ENCODE measurements at regions not wholly inside any gene's neighbourhood (a gene's known extent, or its start where the extent isn't known, plus 50 kb on each side); places are given as distances from the start of the nearest gene placed in this dataset.

DNA sequence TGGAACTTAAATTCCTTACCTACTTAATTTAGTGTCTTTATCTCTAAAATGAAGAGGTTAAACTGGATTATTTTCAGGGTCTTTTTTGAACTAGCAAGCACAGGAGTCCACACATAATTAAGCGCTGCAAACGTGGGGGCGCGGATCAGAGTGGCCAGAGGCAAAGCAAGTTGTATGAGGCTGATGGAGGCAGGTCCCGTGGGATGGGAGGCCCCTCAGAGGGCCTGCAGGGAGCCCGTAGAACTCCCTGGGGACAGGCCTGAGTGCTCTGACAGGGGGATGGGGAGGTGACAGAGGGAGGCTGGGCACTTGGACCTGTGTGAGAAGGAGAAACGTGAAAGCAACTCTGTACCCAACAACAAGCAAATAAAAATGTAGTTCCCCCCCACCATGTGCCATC lies 177.8 kb downstream of the ACKR3 start:
- TF ChIP-seq, protein P1, sequence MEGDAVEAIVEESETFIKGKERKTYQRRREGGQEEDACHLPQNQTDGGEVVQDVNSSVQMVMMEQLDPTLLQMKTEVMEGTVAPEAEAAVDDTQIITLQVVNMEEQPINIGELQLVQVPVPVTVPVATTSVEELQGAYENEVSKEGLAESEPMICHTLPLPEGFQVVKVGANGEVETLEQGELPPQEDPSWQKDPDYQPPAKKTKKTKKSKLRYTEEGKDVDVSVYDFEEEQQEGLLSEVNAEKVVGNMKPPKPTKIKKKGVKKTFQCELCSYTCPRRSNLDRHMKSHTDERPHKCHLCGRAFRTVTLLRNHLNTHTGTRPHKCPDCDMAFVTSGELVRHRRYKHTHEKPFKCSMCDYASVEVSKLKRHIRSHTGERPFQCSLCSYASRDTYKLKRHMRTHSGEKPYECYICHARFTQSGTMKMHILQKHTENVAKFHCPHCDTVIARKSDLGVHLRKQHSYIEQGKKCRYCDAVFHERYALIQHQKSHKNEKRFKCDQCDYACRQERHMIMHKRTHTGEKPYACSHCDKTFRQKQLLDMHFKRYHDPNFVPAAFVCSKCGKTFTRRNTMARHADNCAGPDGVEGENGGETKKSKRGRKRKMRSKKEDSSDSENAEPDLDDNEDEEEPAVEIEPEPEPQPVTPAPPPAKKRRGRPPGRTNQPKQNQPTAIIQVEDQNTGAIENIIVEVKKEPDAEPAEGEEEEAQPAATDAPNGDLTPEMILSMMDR (IDR thresholded peaks at IDR 0.05; ENCODE audit: low read depth, low read length) = no peak

DNA sequence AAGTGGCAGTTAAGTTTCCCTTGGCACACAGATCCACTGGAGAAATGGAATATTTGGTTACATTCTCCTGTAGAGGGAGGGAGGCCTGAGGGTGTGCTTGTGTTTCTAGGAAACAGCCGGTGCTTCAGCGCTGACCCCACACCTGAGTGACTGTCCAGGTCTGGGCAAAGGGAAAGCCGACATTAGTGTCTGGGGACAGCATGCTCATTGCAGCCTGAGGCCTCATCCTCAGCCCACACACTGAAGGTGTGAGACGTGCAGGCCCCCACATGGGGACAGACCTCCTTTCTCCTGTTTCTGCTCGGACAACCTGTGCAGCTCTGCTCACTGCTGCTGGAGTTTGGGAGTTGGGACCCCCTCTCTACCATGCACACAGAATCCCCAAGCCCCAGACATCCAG lies 178.3 kb downstream of the ACKR3 start:
- DNase-seq (ENCODE audit: extremely low read depth, low read depth) = no peak
- TF ChIP-seq, protein P1 (IDR thresholded peaks at IDR 0.05; ENCODE audit: low read depth, low read length) = no peak

More for the DNA sequence above, 177.8 kb downstream of the ACKR3 start:
- DNase-seq (ENCODE audit: extremely low read depth, low read depth) = no peak

DNA sequence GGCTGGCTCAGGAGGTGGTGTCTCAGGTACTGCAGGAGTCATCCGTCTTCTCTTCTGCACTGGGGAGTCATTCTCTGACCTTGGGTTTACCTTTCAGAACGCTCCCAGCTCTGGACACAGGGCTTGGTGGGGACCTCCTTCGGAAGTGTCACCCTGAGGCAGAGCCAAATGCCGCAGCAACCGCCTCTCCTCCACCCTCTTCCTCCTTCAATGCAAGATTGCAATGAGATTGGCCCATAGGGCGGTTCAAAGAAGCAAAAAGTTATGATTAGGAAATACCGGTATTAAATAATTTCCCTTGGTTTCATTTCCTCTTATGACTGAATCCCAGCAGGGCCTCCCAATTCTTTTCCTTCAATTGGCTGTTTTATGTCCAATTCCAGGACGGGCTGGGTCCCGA lies 178.8 kb downstream of the ACKR3 start:
- TF ChIP-seq, protein P1 (IDR thresholded peaks at IDR 0.05; ENCODE audit: low read depth, low read length) = no peak
- no peak for DNase-seq (ENCODE audit: extremely low read depth, low read depth)

DNA sequence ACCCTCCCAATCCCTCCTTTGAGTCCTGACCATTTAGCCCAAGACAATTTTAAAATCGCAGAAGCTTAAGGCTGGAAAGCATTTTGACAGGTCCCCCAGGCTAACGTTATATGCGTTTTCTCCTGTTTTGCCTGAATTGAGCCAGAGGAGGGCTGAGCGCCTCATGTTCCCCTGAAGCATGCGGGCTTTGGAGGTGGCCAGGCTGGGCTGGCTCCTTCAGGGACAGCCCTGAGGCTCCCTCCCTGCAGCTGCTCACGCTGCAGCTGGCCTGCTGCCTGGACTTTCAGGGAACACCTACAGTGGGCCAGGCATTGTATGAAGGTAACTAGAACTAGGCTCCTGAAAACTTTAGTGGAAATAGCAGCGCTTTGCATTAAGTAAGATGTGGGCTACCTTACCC lies 179.2 kb downstream of the ACKR3 start:
- DNase-seq (ENCODE audit: extremely low read depth, low read depth) = no peak
- TF ChIP-seq, protein P1 (IDR thresholded peaks at IDR 0.05; ENCODE audit: low read depth, low read length) = no peak

DNA sequence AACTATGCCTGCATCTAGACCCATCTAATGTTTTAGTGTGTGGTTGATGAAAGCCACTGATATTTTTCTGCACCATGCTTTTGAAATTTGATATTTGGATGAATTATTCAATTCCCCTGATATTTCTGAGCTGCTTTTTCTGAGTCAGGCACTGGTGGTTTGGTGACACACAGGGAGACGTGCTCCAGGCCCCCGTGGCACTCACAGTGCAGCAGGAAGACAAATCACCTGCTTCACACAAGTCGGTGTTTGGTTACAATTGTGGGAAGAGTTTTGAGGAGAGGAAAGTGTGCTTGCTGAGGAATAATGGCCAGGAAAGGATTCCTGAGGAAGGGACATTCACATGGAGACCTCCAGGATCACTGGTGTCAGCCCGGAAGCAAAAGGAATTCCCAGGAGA lies 179.7 kb downstream of the ACKR3 start:
- no peak for DNase-seq (ENCODE audit: extremely low read depth, low read depth)

DNA sequence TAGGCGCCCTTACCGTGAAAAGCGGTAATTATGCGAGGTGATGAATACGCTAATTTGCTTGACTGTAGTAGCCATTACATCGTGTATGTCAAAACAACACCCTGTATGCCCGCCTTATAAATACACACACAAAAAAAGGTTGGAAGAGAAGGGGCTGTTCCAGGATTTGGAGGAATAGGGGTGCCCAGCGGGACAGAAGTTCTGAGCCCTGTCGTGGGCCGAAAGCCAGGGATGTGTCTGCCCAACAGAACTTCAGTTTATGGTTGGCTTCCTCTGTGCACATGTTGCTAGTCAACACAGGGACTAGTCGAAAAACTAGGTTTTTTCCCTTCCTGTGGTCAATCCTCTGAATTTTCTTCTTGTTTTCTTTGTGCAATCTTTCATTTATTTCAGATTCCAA lies 182.5 kb downstream of the ACKR3 start:
- TF ChIP-seq, protein P1 (IDR thresholded peaks at IDR 0.05; ENCODE audit: low read depth, low read length) = no peak
- no peak for DNase-seq (ENCODE audit: extremely low read depth, low read depth)

More for the DNA sequence above, 179.7 kb downstream of the ACKR3 start:
- TF ChIP-seq, protein P1 (IDR thresholded peaks at IDR 0.05; ENCODE audit: low read depth, low read length) = no peak

DNA sequence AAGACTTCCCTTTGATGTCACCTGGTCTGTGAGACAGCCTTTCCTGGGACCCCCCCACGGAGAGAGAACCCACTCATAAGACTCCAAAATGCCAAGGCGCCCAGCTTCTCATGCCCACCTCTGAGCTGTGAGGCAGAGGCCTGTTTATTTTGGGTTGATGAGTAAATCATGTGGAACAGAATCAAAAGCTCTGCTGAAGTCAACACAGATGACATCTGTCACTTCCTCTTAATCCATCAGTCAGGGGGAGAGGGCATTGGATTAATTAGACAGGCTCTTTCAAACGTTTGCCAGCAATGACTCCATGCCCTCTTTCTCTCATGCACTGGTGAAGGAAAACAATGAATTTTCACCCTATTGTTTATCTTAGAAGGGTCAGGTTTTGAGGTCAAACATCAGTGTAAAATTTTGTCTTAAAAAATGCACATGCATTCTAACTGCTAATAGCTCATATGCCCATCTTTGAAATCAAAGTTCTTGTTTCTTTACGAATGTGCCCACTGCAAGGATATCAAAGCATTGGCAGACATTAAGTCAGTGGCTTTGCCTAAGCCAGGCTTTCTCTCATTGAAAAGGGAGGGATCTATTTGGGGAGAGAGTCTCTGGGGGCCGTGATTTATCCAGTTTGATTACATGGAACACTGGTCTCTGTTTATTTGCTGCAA lies 184.1 kb downstream of the ACKR3 start:
- DNase-seq (ENCODE audit: extremely low read depth, low read depth) = no peak

More for the DNA sequence above, 184.1 kb downstream of the ACKR3 start:
- TF ChIP-seq, protein P1 (IDR thresholded peaks at IDR 0.05; ENCODE audit: low read depth, low read length) = no peak

Data from AG09319 (cell line).